Dendritic cell treated with granulocyte-macrophage colony-stimulating factor and Interleukin-4, amounts not matched to agents 40 ng/mL and 50 ng/mL, for 4 days (primary cell): ENCODE measurements at regions not wholly inside any gene's neighbourhood (a gene's known extent, or its start where the extent isn't known, plus 50 kb on each side); places are given as distances from the start of the nearest gene placed in this dataset.
"Not testable (repeated sequence)": the region's sequence is repeated elsewhere in the genome, so short reads cannot be mapped to it uniquely, and the experiment has no call there.

ENCODE experiments used
- H3K27ac Mint-ChIP-seq: one replicate; pipeline ENCODE4 v1.8.0; 2022; ENCODE audit warnings: mild to moderate bottlenecking, mixed read lengths
- H3K27me3 Mint-ChIP-seq: one replicate; pipeline ENCODE4 v1.8.0; 2022; ENCODE audit warnings: mild to moderate bottlenecking, mixed read lengths
- H3K36me3 Mint-ChIP-seq: one replicate; pipeline ENCODE4 v1.8.0; 2022; ENCODE audit warnings: low read depth, mixed read lengths
- H3K4me1 Mint-ChIP-seq: one replicate; pipeline ENCODE4 v1.8.0; 2022; ENCODE audit warnings: low read depth, mixed read lengths
- H3K4me3 Mint-ChIP-seq: one replicate; pipeline ENCODE4 v1.8.0; 2022; ENCODE audit warnings: mild to moderate bottlenecking, moderate library complexity, mixed read lengths
- H3K9me3 Mint-ChIP-seq: one replicate; pipeline ENCODE4 v1.8.0; 2022; ENCODE audit warnings: mixed read lengths
- intact Hi-C: fragments of 100-400 bp; cut with micrococcal nuclease; formaldehyde crosslinking; loops from one replicate; pipeline ENCODE4 v1.15.0; 2022

DNA sequence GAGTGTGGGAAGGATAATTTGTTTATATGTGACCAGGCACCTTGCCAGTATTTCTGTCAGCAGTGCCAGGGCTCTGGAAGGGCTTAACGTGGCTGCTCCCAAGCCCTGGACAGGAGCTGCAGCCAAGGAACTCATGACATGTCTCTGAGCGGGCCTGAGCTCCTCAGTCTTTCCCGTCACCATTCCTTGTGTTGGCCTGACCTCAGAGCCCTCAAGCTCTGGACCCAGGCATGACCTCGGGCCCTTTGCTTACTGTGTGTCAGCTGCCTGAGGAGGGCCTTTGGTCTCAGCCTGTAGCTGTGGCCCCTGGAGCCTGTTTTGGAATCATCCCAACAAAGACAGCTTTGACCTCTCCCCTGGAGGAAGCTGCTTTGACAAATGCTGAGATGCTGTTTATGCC lies 264.1 kb upstream of the PLET1 start:
- H3K36me3 Mint-ChIP-seq, result no peaks in the 10 kb centered on the region
- H3K27ac Mint-ChIP-seq, result no peak overlapping the region
- H3K4me3 Mint-ChIP-seq, result no peak overlapping the region
- no peaks in the 10 kb centered on the region for H3K9me3 Mint-ChIP-seq
- H3K4me1 Mint-ChIP-seq, result peaks cover 47% of the 10 kb centered on the region
- intact Hi-C loops, result no loop called here
- no peaks in the 10 kb centered on the region for H3K27me3 Mint-ChIP-seq

DNA sequence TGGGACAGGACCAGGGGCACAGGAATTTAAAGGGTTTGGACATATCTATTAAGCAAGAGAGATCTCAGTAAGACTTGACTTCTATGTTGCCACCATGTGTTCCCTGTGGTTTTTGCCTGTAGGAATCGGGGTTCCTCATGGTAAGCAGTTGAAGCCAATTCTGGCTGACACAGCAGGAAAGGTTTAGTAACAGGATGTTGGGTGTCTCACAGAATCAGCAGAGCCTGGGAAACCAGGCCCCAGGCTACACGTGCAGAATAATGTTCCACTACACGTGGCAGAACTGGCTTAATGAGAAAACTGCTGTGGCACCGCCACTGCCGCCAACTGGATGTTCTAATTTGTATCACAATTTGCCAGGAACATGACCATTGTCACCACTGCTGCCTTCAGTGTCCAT lies 264.6 kb upstream of the PLET1 start:
- H3K4me1 Mint-ChIP-seq, result peaks cover 47% of the 10 kb centered on the region

GRCh38 chr11:112525844-112526590 lies 265.4 kb upstream of the PLET1 start:
- intact Hi-C loops, result no loop called here
- no peak overlapping the region for H3K4me3 Mint-ChIP-seq
- H3K27ac Mint-ChIP-seq, result no peak overlapping the region
- H3K9me3 Mint-ChIP-seq, result no peaks in the 10 kb centered on the region
- H3K4me1 Mint-ChIP-seq, result peaks cover 47% of the 10 kb centered on the region
- H3K36me3 Mint-ChIP-seq, result no peaks in the 10 kb centered on the region
- no peaks in the 10 kb centered on the region for H3K27me3 Mint-ChIP-seq

More for the DNA sequence above, 264.6 kb upstream of the PLET1 start:
- Mint-ChIP-seq H3K27me3 (no peaks in the 10 kb centered on the region), H3K9me3 (no peaks in the 10 kb centered on the region), H3K4me3 (no peak overlapping the region), H3K27ac (no peak overlapping the region), H3K36me3 (no peaks in the 10 kb centered on the region)
- intact Hi-C loops, result no loop called here

DNA sequence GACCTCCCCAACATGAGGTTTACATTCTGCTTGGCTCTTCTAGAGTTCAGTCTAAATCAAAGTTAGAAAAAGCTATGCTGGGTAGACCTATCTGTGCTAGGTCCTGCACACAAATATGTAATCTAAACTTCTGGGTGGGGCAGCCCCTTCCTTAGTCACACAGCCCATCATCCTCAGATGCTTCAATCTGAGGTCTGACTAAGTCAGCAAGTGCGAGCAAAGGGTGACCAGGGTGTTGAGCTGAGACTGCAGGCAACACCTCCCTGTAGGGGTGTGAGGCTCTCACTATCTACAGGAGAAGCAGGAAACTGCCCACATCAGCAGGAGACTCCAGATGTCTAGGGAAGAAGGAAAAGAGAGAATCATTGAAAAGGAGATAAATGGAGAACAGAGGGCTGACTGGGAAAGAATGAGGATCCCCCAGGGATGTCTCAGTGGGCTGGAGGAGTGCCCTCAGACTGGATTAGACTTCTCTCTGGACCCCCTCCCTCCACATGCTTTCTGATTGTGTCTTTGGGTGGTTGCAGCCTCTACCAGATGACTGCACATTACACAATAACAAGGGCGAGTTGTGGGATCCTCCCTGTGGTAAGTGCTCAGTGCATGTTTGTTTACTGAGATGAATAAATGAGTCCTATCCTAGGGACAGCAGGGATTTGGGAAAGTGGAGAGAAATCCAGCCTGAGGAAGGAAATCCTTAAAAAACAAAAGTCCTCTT lies 266.2 kb upstream of the PLET1 start:
- intact Hi-C loops, result no loop called here
- no peaks in the 10 kb centered on the region for H3K36me3 Mint-ChIP-seq
- no peak overlapping the region for H3K4me3 Mint-ChIP-seq
- no peak overlapping the region for H3K27ac Mint-ChIP-seq
- peaks cover 47% of the 10 kb centered on the region for H3K4me1 Mint-ChIP-seq
- H3K27me3 Mint-ChIP-seq, result no peaks in the 10 kb centered on the region
- H3K9me3 Mint-ChIP-seq, result no peaks in the 10 kb centered on the region

GRCh38 chr11:112529071-112529470 lies 268.4 kb upstream of the PLET1 start:
- Mint-ChIP-seq H3K27me3 (peaks cover 1% of the 10 kb centered on the region), H3K36me3 (no peaks in the 10 kb centered on the region), H3K9me3 (no peaks in the 10 kb centered on the region), H3K4me1 (peaks cover 37% of the 10 kb centered on the region), H3K27ac (no peak overlapping the region), H3K4me3 (no peak overlapping the region)
- intact Hi-C loops, result no loop called here

DNA sequence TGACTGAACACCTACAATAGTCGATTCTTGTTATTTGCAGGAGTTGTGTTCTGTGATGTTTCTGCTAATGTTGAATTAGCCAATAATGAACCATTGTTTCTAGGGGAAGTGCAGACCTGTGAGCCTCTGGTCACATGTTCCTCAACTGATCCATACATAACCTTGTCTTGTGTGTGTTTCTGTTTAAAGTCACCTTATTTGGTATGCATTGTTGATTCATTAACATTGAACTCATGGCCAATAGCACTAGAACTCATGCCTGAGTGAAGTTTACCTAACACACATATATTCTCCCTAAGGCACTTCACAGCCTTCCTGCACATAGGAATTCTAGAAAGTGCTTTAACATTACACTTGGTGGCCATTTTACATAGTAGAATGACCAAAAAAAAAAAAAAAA lies 271.8 kb upstream of the PLET1 start:
- intact Hi-C loops, result no loop called here
- no peak overlapping the region for H3K4me3 Mint-ChIP-seq
- H3K9me3 Mint-ChIP-seq, result no peaks in the 10 kb centered on the region
- no peaks in the 10 kb centered on the region for H3K36me3 Mint-ChIP-seq
- H3K4me1 Mint-ChIP-seq, result peaks cover 20% of the 10 kb centered on the region
- no peak overlapping the region for H3K27ac Mint-ChIP-seq
- peaks cover 3% of the 10 kb centered on the region for H3K27me3 Mint-ChIP-seq

DNA sequence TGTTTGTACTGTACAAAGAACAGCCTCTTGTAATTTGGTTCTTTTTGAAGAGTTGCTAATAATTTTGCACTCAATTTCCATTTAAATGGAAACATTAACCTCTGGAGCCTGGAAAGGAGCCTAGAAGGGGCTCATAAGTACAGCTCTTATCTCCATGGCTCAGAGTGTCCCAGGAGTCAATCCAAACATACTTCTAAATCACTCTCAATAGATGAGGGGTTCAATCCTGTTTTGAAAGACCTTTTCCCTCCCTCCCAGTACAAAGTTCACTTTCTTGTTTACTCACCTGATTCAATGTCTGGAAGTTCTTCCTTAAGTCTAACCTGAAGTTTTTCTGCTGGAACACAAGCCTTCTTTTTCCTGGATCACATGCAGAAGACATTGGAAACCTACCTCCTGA lies 273.0 kb upstream of the PLET1 start:
- Mint-ChIP-seq H3K4me1 (peaks cover 29% of the 10 kb centered on the region), H3K9me3 (no peaks in the 10 kb centered on the region), H3K4me3 (no peak overlapping the region), H3K36me3 (no peaks in the 10 kb centered on the region), H3K27ac (no peak overlapping the region), H3K27me3 (peaks cover 3% of the 10 kb centered on the region)
- intact Hi-C loops, result no loop called here

- intact Hi-C loops, result no loop called here
- Mint-ChIP-seq H3K4me1 (peaks cover 26% of the 10 kb centered on the region), H3K27me3 (peaks cover 3% of the 10 kb centered on the region), H3K27ac (no peak overlapping the region), H3K4me3 (no peak overlapping the region), H3K36me3 (no peaks in the 10 kb centered on the region), H3K9me3 (no peaks in the 10 kb centered on the region)
These were observed 273.5 kb upstream of the PLET1 start for GRCh38 chr11:112534208-112534607.

- Mint-ChIP-seq H3K36me3 (no peaks in the 10 kb centered on the region), H3K4me3 (no peak overlapping the region), H3K27me3 (peaks cover 3% of the 10 kb centered on the region), H3K4me1 (peaks cover 24% of the 10 kb centered on the region), H3K27ac (no peak overlapping the region), H3K9me3 (no peaks in the 10 kb centered on the region)
- intact Hi-C loops, result no loop called here
These were observed 276.4 kb upstream of the PLET1 start for GRCh38 chr11:112537026-112537425.

DNA sequence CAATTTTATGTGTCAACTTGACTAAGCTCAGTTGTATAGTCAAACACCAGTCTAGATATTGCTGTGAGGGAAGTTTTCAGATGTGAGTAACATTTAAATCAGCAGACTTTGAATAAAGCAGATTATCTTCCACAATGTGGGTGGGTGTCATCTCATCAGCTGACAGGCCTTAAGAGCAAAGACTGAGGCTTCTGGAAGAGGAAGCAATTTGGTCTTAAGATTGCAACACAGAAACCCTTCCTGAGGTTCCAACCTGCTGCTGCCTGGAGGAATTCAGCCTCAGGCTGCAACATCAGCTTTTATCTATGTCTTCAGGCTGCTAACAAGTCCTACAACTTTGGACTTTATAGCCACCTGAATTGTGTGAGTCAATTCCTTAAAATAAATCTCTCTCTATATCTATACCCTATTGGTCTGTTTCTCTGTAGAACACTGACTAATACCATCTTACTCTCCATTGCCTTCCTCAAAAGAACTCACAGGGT lies 277.2 kb upstream of the PLET1 start:
- Mint-ChIP-seq H3K9me3 (no peaks in the 10 kb centered on the region), H3K4me3 (no peak overlapping the region), H3K27me3 (peaks cover 3% of the 10 kb centered on the region), H3K4me1 (peaks cover 24% of the 10 kb centered on the region), H3K36me3 (no peaks in the 10 kb centered on the region), H3K27ac (no peak overlapping the region)
- intact Hi-C loops, result no loop called here

DNA sequence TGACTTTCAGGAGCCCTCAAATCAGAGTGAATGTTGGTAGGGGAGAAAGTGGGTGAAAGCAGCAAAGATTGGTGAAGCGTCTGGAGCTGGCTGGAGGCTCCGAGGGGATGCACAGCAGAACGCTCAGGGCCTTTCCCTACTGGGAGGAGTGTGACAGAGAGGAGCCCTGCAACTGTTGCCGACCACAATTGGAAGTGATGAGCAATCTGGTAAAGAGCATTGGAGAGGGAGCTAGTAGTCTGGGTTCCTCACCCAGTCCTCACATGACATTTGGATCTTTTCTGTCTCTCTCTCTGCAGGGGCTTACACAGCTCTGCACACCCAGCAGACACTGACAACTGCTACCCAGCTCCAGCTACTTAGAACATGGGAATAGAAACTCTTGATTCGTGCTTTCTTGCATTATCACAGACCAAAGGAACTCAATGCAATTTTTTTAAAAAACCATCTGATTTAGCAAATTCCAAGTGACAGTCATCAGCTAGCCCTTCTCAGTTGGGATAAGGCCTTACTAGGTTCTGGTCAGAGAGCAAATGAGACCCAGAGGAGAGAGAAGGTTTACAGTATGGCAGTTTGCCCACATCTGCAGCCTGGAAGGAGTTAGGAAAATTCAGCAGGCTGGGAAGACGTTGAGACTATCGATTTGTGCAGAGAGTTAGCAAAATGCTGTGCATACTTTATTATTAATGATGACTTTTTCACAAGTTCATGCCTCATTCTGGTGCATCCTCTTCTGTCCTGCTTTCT lies 278.0 kb upstream of the PLET1 start:
- H3K4me3 Mint-ChIP-seq, result no peak overlapping the region
- no peaks in the 10 kb centered on the region for H3K9me3 Mint-ChIP-seq
- intact Hi-C loops, result no loop called here
- H3K36me3 Mint-ChIP-seq, result no peaks in the 10 kb centered on the region
- peaks cover 24% of the 10 kb centered on the region for H3K4me1 Mint-ChIP-seq
- no peak overlapping the region for H3K27ac Mint-ChIP-seq
- peaks cover 2% of the 10 kb centered on the region for H3K27me3 Mint-ChIP-seq

DNA sequence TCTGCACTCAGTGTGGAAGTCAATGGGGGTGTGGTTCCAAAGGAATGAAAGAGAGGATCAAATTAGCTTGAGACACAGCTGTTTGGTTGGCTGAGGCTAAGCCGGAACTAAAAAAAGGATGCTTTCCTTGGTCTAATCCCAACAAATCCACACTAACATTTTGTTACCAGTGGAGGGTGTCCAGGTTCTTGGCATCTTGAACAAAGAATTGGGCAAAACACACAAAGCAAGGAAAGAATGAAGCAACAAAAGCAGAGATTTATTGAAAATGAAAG lies 278.6 kb upstream of the PLET1 start:
- H3K9me3 Mint-ChIP-seq, H3K4me3 Mint-ChIP-seq, H3K27ac Mint-ChIP-seq, H3K36me3 Mint-ChIP-seq, intact Hi-C loops, H3K27me3 Mint-ChIP-seq: not testable (repeated sequence)
- peaks cover 24% of the 10 kb centered on the region for H3K4me1 Mint-ChIP-seq

DNA sequence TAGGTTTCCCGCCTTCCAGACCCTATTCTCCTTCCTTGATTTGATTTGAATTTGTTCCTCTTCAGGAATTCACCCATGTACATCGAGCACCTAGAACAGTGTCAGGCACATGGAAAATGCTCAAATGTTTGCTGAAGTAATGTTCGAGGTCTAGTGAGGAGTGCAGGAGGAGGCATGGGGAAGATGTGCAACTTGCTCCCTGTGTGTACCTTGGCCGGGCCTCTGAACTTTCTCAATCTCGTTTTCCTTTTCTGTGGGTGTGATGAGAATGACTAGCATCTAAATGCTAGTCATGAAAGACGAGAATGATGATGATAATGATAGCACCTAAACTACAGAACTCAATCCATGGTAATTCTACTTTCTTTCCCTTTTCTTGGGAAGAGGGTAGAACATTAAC lies 279.1 kb upstream of the PLET1 start:
- H3K4me3 Mint-ChIP-seq, result no peak overlapping the region
- H3K9me3 Mint-ChIP-seq, result no peaks in the 10 kb centered on the region
- no peaks in the 10 kb centered on the region for H3K36me3 Mint-ChIP-seq
- peaks cover 24% of the 10 kb centered on the region for H3K4me1 Mint-ChIP-seq
- intact Hi-C loops, result no loop called here
- H3K27me3 Mint-ChIP-seq, result peaks cover 2% of the 10 kb centered on the region
- H3K27ac Mint-ChIP-seq, result no peak overlapping the region

- Mint-ChIP-seq H3K27me3 (peaks cover 2% of the 10 kb centered on the region), H3K4me1 (peaks cover 24% of the 10 kb centered on the region), H3K27ac (no peak overlapping the region), H3K4me3 (no peak overlapping the region), H3K9me3 (no peaks in the 10 kb centered on the region), H3K36me3 (no peaks in the 10 kb centered on the region)
- intact Hi-C loops, result no loop called here
These were observed 279.6 kb upstream of the PLET1 start for GRCh38 chr11:112540261-112540660.
